NB4 (cell line): ENCODE measurements at regions not wholly inside any gene's neighbourhood (a gene's known extent, or its start where the extent isn't known, plus 50 kb on each side); places are given as distances from the start of the nearest gene placed in this dataset.

Source experiments
- DNase-seq: peaks from one replicate; pipeline ENCODE4 v3.0.0; 2010; ENCODE audit warnings: low read depth
- H3K4me3 ChIP-seq: one replicate; pipeline ENCODE4 v1.5.1; 2011; ENCODE audit warnings: mild to moderate bottlenecking, low read depth, low read length, moderate library complexity
- CTCF ChIP-seq: IDR thresholded peaks from one replicate; pipeline ENCODE4 v1.5.1; 2012; ENCODE audit warnings: low read depth, low read length
- MAX ChIP-seq: IDR thresholded peaks from 2 replicates; pipeline ENCODE4 v1.6.1; 2011; ENCODE audit warnings: low read depth, low read length
- MYC ChIP-seq: IDR thresholded peaks from 2 replicates; pipeline ENCODE4 v1.6.1; 2011; ENCODE audit warnings: low read depth, low read length
- POLR2A ChIP-seq: IDR thresholded peaks from 2 replicates; pipeline ENCODE4 v1.6.1; 2011; ENCODE audit warnings: mild to moderate bottlenecking; ENCODE audit not compliant: insufficient read length; ENCODE audit errors: extremely low read depth

- TF ChIP-seq MAX = no peak
- no peak overlapping the region for H3K4me3 ChIP-seq
- DNase-seq = no peak
These were observed 73.4 kb upstream of the EEA1 start for GRCh38 chr12:93002293-93003054.

GRCh38 chr12:93003531-93004239 is 74.6 kb upstream of the EEA1 start:
- TF ChIP-seq MYC = no peak
- TF ChIP-seq CTCF = no peak
- no peak for TF ChIP-seq MAX
- no peak for TF ChIP-seq POLR2A
- H3K4me3 ChIP-seq = no peak overlapping the region
- no peak for DNase-seq

- TF ChIP-seq POLR2A (no peak), CTCF (no peak), MAX (no peak), MYC (no peak)
- no peak overlapping the region for H3K4me3 ChIP-seq
- no peak for DNase-seq
These were observed 76.9 kb upstream of the EEA1 start for GRCh38 chr12:93005928-93006392.

GRCh38 chr12:93006471-93007208 is 77.5 kb upstream of the EEA1 start:
- no peak overlapping the region for H3K4me3 ChIP-seq
- DNase-seq = no peak
- TF ChIP-seq POLR2A (no peak), MAX (no peak), MYC (no peak), CTCF (no peak)

- DNase-seq = no peak
- no peak overlapping the region for H3K4me3 ChIP-seq
- TF ChIP-seq CTCF (no peak), MYC (no peak), POLR2A (no peak), MAX (no peak)
These were observed 78.4 kb upstream of the EEA1 start for GRCh38 chr12:93007544-93007943.
